Testis (tissue), 2 donors: ENCODE measurements at regions not wholly inside any gene's neighbourhood (a gene's known extent, or its start where the extent isn't known, plus 50 kb on each side); places are given as distances from the start of the nearest gene placed in this dataset.

ENCODE experiments used
- CTCF ChIP-seq, 3 experiments: fragments of 450-650 bp in 2 of 3; fragments of 200-600 bp in 1 of 3; sonication (generic) in 1 of 3; IDR thresholded peaks; one replicate each; pipeline ENCODE4 v1.5.1; 2016 to 2019; ENCODE audit warnings: antibody characterized with exemption in 3 of 3, mild to moderate bottlenecking in 2 of 3, moderate library complexity in 1 of 3
- POLR2A ChIP-seq: fragments of 450-650 bp; IDR thresholded peaks from one replicate; pipeline ENCODE4 v1.6.1; 2017; ENCODE audit warnings: antibody characterized with exemption, mild to moderate bottlenecking, moderate library complexity

GRCh38 chr5:169356181-169356580, 55.2 kb upstream of the SLIT3 start:
- TF ChIP-seq CTCF (IDR thresholded peaks at IDR 0.05) (no peak), POLR2A (no peak)
